ENCODE measurements at regions not wholly inside any gene's neighbourhood (a gene's known extent, or its start where the extent isn't known, plus 50 kb on each side); places are given as distances from the start of the nearest gene placed in this dataset.
"Not testable (repeated sequence)": the region's sequence is repeated elsewhere in the genome, so short reads cannot be mapped to it uniquely, and the experiment has no call there.

DNA sequence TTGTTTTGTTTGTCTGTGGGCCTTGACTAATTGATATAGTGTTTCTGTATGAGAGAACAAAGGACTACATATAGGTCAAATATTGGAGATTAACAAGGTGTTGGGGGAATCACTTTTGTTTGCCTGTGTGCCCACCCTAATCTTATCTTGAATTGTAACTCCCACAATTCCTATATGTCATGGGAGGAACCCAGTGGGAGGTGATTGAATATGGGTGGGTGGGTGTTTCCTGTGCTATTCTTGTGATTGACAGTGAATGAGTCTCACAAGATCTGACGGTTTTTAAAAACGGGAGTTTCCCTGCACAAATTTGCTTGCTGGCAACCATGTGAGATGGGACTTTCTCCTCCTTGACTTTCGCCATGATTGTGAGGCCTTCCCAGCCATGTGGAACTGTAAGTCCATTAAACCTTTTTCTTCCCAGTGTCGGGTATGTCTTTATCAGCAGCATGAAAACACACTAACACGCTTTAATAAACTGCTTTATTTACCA is 64.9 kb upstream of the HSPB3 start:
- ChIA-PET POLR2A (ENCODE audit: low non-redundant PET) (no interaction called here), CTCF (interaction anchor here (0.6 to 1.1 kb wide), 2 partner anchors 29 to 31 kb away, joined by 3 read pairs; no protein-coding TSS in a partner anchor)
- DNase-seq (ENCODE audit: low spot score) = no peak
- no peak overlapping the region for H3K27ac ChIP-seq
- TF ChIP-seq, protein P1, sequence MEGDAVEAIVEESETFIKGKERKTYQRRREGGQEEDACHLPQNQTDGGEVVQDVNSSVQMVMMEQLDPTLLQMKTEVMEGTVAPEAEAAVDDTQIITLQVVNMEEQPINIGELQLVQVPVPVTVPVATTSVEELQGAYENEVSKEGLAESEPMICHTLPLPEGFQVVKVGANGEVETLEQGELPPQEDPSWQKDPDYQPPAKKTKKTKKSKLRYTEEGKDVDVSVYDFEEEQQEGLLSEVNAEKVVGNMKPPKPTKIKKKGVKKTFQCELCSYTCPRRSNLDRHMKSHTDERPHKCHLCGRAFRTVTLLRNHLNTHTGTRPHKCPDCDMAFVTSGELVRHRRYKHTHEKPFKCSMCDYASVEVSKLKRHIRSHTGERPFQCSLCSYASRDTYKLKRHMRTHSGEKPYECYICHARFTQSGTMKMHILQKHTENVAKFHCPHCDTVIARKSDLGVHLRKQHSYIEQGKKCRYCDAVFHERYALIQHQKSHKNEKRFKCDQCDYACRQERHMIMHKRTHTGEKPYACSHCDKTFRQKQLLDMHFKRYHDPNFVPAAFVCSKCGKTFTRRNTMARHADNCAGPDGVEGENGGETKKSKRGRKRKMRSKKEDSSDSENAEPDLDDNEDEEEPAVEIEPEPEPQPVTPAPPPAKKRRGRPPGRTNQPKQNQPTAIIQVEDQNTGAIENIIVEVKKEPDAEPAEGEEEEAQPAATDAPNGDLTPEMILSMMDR (conservative IDR thresholded peaks at IDR 0.05; ENCODE audit: low read depth) = no peak

DNA sequence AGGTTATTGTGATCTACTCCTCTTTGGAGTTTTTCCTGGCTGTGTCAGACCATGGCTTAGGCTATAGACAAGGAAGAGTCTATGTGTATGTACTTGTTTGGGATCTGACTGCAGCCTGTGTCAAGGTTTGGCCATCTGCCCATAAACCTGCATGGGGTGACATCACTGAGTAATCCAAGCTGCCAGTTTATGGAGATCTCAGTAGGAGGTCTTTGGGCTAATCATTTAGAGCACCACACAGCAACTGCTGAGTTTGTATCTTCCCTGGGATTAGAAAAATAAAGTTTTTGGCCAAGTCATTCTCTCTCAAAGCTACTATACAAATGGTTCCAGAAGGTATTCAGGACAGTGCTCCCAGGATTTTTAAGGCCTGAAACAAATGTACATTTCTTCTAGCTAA is 65.5 kb upstream of the HSPB3 start:
- H3K27ac ChIP-seq = no peak overlapping the region
- CTCF ChIA-PET = interaction anchor here (0.6 to 1.1 kb wide), 2 partner anchors 30 to 31 kb away, joined by 3 read pairs; no protein-coding TSS in a partner anchor
- TF ChIP-seq, protein P1 (conservative IDR thresholded peaks at IDR 0.05; ENCODE audit: low read depth) = no peak
- POLR2A ChIA-PET (ENCODE audit: low non-redundant PET) = no interaction called here
- peak; percentile 94 for DNase-seq (ENCODE audit: low spot score)

DNA sequence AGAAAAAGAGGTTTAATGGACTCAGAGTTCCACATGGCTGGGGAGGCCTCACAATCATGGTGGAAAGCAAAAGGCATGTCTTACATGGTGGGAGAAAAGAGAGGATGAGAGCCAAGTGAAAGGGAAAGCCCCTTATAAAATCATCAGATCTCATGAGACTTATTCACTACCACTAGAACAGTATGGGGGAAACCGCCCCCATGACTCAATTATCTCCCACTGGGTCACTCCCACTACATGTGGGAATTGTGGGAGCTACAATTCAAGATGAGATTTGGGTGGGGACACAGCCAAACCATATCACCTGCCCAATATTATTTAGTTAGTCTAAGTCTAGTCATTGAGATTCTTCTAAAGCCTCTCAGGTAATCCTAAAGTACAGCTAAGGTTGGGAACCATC is 66.1 kb upstream of the HSPB3 start:
- H3K27ac ChIP-seq; POLR2A ChIA-PET (ENCODE audit: low non-redundant PET); DNase-seq (ENCODE audit: low spot score): not testable (repeated sequence)
- CTCF ChIA-PET = interaction anchor here (0.6 to 1.1 kb wide), 2 partner anchors 30 to 58 kb away, joined by 3 read pairs; no protein-coding TSS in a partner anchor

DNA sequence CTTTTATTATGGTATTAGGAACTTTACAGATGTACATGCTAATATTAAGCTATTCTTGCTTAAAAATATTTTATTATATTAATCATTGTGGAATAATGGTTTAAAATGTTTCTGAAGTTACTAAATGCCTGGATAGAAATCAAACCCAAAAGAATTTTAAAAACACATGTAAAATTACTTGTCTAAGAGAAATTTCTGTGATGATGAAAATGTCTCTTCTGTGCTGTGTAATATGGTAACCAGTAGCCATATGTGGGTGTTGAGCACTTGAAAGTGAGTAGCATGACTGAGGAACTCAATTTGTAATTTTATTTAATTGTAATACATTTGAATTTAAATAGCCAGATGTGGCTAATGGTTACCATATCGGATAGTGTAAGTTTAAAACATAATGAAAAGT is 66.7 kb upstream of the HSPB3 start:
- no peak overlapping the region for H3K27ac ChIP-seq
- POLR2A ChIA-PET (ENCODE audit: low non-redundant PET) = no interaction called here
- CTCF ChIA-PET = no interaction called here
- no peak for DNase-seq (ENCODE audit: low spot score)
- TF ChIP-seq, protein P1 (conservative IDR thresholded peaks at IDR 0.05; ENCODE audit: low read depth) = no peak

DNA sequence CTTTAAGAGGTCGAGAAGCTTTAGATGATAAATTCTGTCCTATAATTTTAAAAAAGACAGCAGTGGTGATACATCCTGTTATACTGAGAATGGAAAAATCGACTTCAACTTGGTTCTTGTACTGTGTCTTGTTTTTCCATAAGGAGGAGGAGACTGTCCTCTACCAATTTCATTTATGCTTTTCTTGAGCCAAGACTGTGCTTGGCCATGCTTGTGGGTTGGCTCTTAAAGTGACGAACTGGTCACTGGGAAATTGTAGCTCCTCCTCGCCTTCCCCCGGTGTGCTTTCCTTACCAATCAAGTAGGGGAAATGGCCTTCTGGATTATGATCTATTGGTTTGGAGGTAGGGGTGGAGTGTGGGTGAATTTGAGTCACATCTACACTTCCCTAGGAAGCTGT is 67.1 kb upstream of the HSPB3 start:
- POLR2A ChIA-PET (ENCODE audit: low non-redundant PET) = no interaction called here
- CTCF ChIA-PET = no interaction called here
- no peak for DNase-seq (ENCODE audit: low spot score)
- H3K27ac ChIP-seq = no peak overlapping the region
- TF ChIP-seq, protein P1 (conservative IDR thresholded peaks at IDR 0.05; ENCODE audit: low read depth) = no peak

DNA sequence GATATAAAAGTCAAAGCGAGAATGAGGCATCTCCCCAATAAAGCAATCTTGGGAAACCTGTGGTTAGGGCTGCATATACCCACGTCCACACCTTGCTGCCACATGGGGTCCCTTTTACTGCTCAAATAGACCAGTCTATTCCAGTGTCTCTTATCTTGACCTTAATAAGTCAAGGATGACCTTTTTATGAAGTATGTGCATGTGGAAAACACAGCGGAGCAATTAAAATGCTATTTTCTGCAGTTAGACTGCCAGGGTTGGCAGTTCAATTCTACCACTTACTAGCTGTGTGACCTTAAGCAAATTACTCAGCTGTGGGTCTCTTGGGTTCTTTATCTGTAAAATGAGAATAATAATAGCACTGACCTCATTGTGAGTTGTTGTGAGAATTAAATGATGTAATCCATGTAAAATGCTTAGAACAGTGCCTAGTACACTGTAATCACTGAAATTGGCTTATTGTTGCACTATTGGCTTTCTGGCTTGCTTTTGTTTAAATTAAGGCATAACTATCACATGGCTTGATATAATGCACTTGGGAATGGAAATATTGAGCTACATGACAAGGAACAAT is 67.8 kb upstream of the HSPB3 start:
- DNase-seq (ENCODE audit: low spot score) = no peak
- TF ChIP-seq, protein P1 (conservative IDR thresholded peaks at IDR 0.05; ENCODE audit: low read depth) = no peak
- CTCF ChIA-PET = no interaction called here
- no peak overlapping the region for H3K27ac ChIP-seq
- POLR2A ChIA-PET (ENCODE audit: low non-redundant PET) = no interaction called here

DNA sequence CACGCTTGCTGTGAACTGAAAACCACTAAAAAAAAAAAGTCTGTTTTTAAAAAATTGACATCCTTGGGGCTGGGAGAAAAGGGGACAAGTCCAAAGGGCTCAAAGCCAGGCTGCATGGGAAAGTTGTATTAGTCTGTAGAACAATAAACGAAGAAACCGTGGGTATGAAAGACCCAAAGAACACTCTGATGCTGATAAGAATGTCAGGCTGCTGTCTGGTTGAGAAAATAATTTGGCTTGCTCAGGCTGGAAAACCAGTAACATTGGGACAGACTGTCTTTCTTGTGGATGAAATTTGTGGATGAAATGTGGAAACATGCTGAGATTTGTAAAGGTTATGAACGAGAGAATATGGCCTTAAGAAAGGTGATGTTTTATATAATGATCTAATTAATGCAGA is 68.5 kb upstream of the HSPB3 start:
- CTCF ChIA-PET = no interaction called here
- TF ChIP-seq, protein P1 (conservative IDR thresholded peaks at IDR 0.05; ENCODE audit: low read depth) = no peak
- POLR2A ChIA-PET (ENCODE audit: low non-redundant PET) = no interaction called here
- no peak overlapping the region for H3K27ac ChIP-seq
- no peak for DNase-seq (ENCODE audit: low spot score)

All from RWPE1 (cell line).